HG03196 (cell line): ENCODE measurements at regions not wholly inside any gene's neighbourhood (a gene's known extent, or its start where the extent isn't known, plus 50 kb on each side); places are given as distances from the start of the nearest gene placed in this dataset.

ENCODE experiments used
- ATAC-seq: cut with Tn5 transposase; IDR thresholded peaks from one replicate; pipeline ENCODE4 v1.9.1; 2021; ENCODE audit not compliant: unreplicated experiment

- ATAC-seq, result no peak
Measured at GRCh38 chr2:43171789-43172188, 54.6 kb downstream of the ZFP36L2 start.

GRCh38 chr2:43170405-43171105 lies 55.9 kb downstream of the ZFP36L2 start:
- no peak for ATAC-seq

GRCh38 chr2:43169987-43170386 lies 56.4 kb downstream of the ZFP36L2 start:
- no peak for ATAC-seq

DNA sequence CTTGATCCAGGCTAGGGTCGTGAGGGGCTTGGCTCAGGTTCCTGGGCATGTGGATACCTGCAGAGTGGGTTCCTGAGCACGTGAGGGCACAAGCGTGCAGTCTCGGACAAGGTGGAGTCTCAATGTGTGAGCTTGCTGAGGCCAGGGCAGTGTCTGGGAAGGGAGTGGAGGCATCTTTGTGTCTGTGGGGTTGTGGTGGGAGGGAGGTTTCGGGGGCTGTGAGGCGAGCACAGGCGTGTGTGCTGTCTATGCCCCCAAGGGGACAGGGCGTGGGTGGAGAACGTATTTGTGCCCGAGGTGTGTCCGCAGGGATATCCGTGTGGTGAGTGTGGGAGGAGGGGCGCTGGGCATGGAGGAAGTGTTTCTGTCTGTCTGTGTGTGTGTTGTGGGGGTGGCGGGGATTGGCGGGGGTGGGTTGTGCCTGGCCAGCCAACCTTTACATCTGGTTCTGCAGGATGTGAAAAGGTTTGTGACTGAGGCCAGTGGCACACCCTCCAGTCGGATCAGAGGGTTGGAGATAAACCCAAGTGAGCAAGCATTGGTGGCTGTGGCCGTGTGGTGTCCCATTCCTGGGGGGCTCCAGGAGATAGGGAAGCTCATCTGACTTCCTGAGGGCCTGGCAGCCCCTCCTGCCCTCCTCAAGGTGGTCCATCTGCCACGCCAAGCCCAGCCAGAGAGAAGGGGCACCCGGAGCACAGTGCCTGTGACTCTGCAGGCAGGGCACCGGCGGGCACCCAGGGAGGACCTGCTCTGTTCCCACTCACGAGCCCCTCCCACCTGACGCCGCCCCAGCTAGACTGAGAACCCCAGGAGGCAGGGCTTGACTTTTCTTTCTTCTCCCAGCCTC lies 57.1 kb downstream of the ZFP36L2 start:
- ATAC-seq, result peak; percentile 46

DNA sequence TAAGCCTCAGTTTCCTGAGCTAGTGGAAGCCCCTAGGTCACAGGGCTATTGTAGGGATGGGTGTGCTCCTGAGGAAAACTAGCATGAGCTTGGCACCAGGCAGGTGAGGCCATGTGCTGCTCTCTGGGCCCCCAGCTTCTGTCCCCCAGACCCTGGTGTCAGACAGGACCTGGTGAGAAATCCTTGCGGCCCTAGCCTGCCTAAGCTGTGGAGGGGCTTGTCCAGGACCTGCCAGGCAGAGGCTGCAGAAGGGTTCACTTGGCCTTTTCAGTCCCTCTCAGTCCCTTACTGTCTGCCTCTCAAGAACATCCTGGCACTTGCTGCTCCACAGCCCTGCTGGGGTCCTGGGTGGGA lies 58.4 kb downstream of the ZFP36L2 start:
- ATAC-seq, result no peak

DNA sequence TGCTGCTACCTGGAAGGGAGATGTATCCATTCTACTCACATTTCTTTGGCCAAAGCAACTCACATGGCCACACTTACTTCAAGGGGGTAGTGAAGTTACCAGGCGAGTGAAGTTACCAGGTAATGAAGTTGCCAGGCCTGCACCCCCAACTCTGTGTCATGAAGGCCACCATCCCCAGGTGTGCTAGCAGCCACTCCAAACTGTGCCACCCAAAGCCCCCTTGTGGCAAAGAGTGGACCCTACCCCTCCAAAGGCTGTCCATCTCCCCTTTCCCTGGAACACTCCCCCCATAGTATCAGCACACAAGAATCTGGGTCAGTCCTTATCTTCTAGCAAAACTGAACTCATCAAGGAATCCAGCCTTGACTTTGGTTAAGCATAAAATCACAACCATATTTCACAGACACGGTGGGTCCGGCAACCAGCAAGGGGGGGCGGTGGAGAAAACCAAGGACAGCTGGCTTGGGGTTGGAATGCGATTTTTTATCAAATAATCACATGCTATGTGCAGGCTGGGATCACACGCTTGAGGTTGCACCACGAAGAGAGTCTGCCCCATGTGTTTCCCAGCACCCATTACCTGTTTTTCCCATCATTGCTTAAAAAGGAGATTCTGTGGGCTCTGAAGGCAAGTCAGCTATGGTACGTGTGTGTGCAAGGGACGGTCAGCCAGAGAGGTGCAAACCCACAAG lies 60.9 kb downstream of the ZFP36L2 start:
- ATAC-seq, result no peak

DNA sequence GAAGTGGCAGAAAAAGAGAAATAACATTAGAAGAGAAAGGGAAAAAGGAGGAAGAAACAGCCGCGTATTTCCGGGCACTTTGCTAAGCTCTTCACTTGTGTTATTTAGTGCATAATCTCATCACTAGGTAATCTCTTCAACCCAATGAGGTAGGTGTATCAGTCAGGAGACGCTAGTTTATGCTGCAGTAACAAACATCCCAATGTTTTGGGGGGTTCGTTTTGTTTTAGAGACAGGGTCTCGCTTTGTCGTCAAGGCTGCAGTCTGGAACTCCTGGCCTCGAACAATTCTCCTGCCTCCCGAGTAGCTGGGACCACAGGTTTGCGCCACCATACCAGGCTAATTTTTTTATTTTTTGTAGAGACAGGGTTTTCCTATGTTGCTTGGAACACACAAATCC lies 61.7 kb downstream of the ZFP36L2 start:
- ATAC-seq, result no peak

GRCh38 chr2:43163584-43164270 lies 62.7 kb downstream of the ZFP36L2 start:
- ATAC-seq, result no peak

DNA sequence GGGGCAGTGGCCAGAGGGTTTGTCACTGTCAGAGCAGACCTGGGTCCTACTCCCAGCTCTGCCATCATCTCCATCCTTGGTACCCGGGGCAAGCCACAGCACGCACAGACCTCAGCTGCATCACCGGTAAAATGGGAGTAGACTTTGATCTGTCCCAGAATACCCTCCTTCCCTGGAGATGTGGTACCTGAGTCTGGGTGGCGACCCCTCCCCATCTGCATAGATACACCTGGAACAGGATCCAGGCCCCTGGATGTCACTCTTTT lies 64.0 kb downstream of the ZFP36L2 start:
- no peak for ATAC-seq

- no peak for ATAC-seq
Measured at GRCh38 chr2:43161650-43162510, 64.5 kb downstream of the ZFP36L2 start.

GRCh38 chr2:43160778-43161177 lies 65.6 kb downstream of the ZFP36L2 start:
- no peak for ATAC-seq

DNA sequence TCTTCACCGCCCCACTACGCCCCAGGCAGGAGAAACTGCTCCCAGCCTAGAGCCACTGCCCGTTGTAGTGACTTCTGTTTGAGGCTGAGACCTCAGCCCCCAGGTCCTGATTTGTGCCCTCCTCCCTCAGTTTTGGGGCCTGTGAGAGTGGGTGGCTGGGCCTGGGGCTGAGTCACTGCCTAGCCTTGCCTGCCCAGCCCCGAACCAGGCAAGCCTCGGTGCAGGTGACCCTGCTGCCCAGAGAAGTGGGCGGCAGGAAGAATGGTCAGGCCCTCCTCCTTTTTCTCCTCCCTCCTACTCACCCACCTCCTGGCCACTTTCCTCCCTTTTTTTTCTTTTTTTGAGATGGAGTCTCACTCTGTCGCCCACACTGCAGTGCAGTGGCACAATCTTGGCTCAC lies 66.6 kb downstream of the ZFP36L2 start:
- ATAC-seq, result no peak

DNA sequence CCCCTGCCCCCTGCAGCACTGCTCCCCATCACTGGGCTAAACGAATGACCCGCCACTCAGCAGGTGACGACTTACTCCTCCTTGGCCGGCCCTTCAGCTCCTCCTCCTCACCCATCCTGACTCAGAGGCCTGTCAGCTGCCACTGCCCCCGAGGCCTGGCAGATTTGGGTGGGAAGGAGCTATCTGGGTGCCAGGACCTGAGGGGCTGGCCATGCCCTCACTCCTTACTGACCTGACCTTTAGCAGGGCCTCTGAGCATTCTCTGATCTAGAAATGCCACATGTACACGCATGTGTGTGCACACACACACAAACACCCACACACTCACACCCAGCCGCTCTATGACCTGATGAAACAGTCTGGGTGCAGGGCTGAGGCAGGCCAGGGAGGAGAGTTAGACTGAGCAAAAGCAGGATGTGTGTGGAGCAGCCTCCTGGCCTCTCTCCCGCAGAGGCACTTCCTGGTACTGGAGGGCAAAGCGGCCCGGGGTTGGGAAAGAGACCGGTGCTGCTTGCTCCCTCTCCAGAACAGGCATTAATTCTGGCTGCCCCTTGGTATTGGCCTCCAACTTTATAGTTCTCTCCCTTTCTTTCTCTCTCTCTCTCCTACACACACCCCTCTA lies 68.0 kb downstream of the ZFP36L2 start:
- ATAC-seq, result peak; percentile 3

GRCh38 chr2:43157506-43158246 lies 68.7 kb downstream of the ZFP36L2 start:
- ATAC-seq, result no peak

DNA sequence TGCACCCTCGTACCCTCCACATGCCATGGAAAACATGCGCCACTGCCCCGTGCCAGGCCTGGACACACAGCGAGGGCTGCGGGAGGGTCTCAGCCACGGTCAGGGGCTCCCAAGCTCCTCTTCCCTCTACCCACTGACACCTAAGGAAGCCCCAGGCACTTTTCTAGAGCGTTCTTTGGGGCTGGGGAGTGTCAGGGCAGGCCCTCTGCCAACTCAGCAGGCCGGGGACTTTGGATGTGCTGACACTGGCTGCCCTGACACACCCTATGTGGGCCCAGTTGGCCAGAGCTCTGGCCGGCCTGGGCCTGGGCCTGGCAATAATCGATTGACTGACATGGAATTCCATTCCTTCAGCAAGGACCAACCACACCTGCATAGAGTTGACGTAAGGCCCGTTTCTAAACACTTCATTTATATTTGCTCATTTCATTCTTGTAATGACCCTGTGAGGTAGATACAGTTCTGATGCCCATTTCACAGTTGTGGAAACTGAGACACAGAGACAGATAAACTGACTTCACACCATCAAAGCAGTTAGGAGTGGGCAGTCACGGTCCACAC lies 70.5 kb downstream of the ZFP36L2 start:
- ATAC-seq, result no peak

GRCh38 chr2:43154685-43155084 lies 71.7 kb downstream of the ZFP36L2 start:
- ATAC-seq, result no peak

DNA sequence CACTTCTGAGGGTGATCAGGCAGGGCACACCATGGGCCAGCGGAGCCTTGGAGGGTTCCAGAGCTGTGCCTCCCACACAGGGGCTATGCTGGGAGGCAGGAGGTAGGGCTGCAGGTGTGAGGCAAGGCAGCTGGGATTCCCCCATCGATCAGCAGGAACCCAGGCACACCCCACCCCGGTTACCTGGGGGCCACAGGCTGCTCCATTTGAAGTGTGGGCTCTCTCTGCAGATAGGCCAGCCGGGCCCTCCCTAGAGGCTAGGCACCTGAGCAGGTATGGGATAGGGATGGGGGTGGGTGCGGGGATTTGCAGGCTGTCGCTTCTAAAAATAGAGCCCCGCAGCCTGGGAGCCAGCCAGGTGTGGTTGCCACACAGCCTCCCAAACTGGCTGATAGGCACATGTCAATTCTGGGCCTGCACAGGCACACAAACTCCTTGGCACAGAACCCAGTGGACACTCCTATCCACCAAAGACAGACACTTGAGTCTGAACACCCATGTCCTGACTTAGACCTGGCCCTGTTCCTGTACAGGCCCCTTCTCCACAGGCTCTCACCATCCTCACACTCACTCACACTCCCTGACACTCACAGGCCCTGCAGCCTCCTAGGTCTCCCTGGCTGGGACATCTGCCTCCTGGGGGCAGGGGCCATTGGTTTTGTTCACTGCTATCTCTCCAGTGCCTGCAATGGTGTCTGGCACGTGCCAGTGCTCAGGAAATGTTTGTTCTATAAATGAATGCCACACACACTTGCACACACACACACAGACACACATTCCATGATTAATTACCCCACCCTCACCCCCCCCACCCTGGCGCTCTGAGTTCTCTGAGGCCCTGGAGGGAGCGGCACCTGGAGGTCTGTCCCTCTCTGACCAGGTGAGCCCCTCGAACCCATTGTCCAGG lies 73.4 kb downstream of the ZFP36L2 start:
- no peak for ATAC-seq

GRCh38 chr2:43152186-43152585 lies 74.2 kb downstream of the ZFP36L2 start:
- no peak for ATAC-seq
